SK-N-MC (cell line): ENCODE measurements at regions not wholly inside any gene's neighbourhood (a gene's known extent, or its start where the extent isn't known, plus 50 kb on each side); places are given as distances from the start of the nearest gene placed in this dataset.

ENCODE experiments used
- DNase-seq: peaks from one replicate; pipeline ENCODE4 v3.0.0-alpha.2; 2011; ENCODE audit warnings: low read depth, low spot score
- H3K27ac ChIP-seq: fragments of 200-600 bp; sonication (generic); 2 replicates; pipeline ENCODE4 v1.5.1; 2016; ENCODE audit warnings: mixed run types
- H3K36me3 ChIP-seq: fragments of 200-600 bp; sonication (generic); 2 replicates; pipeline ENCODE4 v1.6.1; 2017; ENCODE audit warnings: antibody characterized with exemption, low read length, mixed read lengths; ENCODE audit not compliant: insufficient read depth
- H3K4me3 ChIP-seq: fragments of 200-600 bp; sonication (generic); 2 replicates; pipeline ENCODE4 v1.5.1; 2016
- H3K9ac ChIP-seq: fragments of 200-600 bp; sonication (generic); 2 replicates; pipeline ENCODE4 v1.8.0; 2017; ENCODE audit warnings: mixed run types, mixed read lengths; ENCODE audit not compliant: insufficient read length
- H3K9me3 ChIP-seq: fragments of 200-600 bp; sonication (generic); 2 replicates; pipeline ENCODE4 v1.6.1; 2017; ENCODE audit warnings: low read depth, mild to moderate bottlenecking, antibody characterized with exemption, low read length, moderate library complexity, mixed read lengths
- EZH2 ChIP-seq: fragments of 200-600 bp; sonication (generic); IDR thresholded peaks from one replicate; pipeline ENCODE4 v1.6.1; 2017; ENCODE audit warnings: antibody characterized with exemption
- FOXP2 ChIP-seq: optimal IDR thresholded peaks from 2 replicates; pipeline ENCODE3; 2011; ENCODE audit warnings: mild to moderate bottlenecking, moderate library complexity; ENCODE audit not compliant: insufficient read depth; ENCODE audit errors: extremely low read length, control extremely low read depth
- POLR2AphosphoS5 ChIP-seq: IDR thresholded peaks from 2 replicates; pipeline ENCODE4 v1.6.1; 2012; ENCODE audit warnings: mild to moderate bottlenecking, low read depth, low read length, borderline replicate concordance

DNA sequence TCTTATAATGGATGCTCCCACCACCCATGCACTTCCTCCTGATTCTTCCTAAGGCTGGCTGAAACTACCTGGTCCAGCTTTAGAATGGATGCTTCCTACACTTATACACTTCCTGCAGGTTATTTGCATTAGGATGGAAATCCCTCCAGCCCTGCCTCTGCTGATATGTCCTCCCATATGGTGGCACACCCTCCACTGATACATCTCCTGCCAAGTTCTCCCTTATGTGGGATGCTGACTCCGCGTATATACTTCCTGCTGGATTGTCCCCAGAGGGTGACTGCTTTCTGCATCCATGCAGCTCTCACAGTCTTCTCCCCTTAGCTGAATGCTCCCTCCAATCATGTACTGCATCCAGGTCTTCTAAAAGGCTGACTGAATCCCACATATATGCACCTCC lies 254.6 kb upstream of the FAM47C start:
- Histone ChIP-seq H3K9ac (no peak overlapping the region), H3K4me3 (no peak overlapping the region), H3K27ac (no peak overlapping the region), H3K9me3 (no peaks in the 10 kb centered on the region), H3K36me3 (no peaks in the 10 kb centered on the region)
- TF ChIP-seq FOXP2 = no peak
- TF ChIP-seq POLR2AphosphoS5 = no peak
- no peak for TF ChIP-seq EZH2
- no peak for DNase-seq

DNA sequence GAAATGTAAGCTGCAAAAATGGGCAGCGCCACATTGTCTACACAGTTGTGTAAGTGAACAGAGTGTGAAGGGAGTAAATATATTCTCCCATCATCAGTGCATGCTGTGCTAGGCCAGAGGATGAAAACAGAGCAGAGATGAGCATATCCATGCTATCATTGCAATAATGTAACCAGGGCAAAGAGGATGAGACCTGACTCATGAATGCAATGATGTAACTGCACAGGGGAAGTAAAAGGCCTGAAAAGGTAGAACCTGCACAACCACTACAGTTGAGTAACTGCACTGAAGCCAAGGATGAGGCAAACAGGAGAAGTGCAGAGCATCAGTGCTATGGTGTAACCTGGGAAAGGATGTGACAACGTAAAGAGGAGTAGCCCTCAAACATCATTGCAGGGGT lies 220.4 kb upstream of the FAM47C start:
- Histone ChIP-seq H3K27ac (no peak overlapping the region), H3K36me3 (no peaks in the 10 kb centered on the region), H3K9ac (no peak overlapping the region), H3K9me3 (no peaks in the 10 kb centered on the region), H3K4me3 (no peak overlapping the region)
- no peak for TF ChIP-seq EZH2
- no peak for TF ChIP-seq FOXP2
- TF ChIP-seq POLR2AphosphoS5 = no peak
- no peak for DNase-seq

DNA sequence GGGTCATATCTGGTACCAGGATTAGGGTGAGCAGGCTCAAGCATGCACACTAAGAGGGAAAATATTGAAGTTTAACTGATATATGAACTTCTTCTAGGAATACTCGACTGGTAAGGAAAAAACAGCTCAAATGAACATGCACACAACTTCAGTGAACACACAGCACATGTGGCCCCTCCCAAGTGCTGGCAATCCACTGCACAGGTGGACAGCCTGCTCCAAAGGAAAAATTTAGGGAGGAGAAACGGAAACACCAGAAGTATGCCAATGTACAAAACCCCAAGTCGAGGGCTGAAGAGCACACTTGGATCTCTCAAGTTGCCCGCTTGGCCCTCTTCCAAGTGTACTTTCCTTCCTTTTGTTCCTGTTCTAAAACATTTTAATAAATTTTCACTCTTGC lies 205.0 kb upstream of the FAM47C start:
- DNase-seq = no peak
- TF ChIP-seq POLR2AphosphoS5 (no peak), FOXP2 (no peak), EZH2 (no peak)
- no peaks in the 10 kb centered on the region for H3K36me3 ChIP-seq
- no peaks in the 10 kb centered on the region; the same call in 1 of the 2 replicates for H3K9me3 ChIP-seq
- H3K4me3 ChIP-seq = no peak overlapping the region
- no peak overlapping the region for H3K27ac ChIP-seq
- no peak overlapping the region for H3K9ac ChIP-seq

DNA sequence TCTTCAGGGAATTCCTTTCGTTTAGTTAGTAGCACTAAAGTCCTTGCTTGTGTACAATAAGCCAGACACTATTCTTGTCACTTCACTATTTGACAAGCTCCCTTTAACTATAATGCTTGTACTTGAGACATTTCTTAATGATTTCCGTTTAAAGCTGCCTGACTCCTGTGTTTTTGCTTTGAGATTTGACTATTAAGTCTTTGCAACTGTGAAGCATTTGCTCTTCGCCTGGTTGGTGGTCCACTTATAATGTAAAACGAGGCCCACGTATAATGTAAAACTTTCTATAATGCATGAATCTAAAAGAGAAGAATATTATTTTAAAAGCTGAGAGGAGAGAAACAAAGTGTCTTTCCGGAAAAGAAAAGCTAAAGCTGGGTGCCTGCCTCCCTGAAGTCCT lies 204.1 kb upstream of the FAM47C start:
- no peaks in the 10 kb centered on the region for H3K36me3 ChIP-seq
- DNase-seq = peak; percentile 51
- no peaks in the 10 kb centered on the region; the same call in 1 of the 2 replicates for H3K9me3 ChIP-seq
- H3K4me3 ChIP-seq = 0 out of 2 replicates have a peak overlapping the region, but pooled peaks have one; percentile 25
- H3K27ac ChIP-seq = no peak overlapping the region
- no peak for TF ChIP-seq EZH2
- TF ChIP-seq FOXP2 = no peak
- TF ChIP-seq POLR2AphosphoS5 = no peak
- H3K9ac ChIP-seq = no peak overlapping the region

DNA sequence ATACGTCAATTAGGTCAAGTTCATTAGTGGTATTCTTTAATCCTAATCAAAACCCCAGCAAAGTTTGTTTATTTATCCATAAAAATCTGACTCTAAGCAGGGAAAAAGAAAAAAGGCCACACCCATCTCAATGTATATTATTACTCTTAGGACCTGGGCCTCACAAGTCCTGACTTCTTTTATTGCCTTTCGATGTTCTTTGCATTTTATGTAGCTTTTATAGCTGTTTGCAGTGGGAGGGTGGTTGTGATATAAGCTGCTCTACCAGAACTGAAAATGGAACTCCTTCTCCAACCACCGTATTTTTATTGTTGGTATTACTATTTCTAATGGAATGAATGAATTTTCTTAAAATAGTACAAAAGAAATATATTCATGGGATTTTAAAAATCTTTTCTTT lies 163.3 kb upstream of the FAM47C start:
- DNase-seq = no peak
- H3K9ac ChIP-seq = no peak overlapping the region
- no peak overlapping the region for H3K27ac ChIP-seq
- TF ChIP-seq EZH2 (no peak), POLR2AphosphoS5 (no peak), FOXP2 (no peak)
- no peak overlapping the region for H3K4me3 ChIP-seq
- H3K9me3 ChIP-seq = no peaks in the 10 kb centered on the region
- H3K36me3 ChIP-seq = no peaks in the 10 kb centered on the region

DNA sequence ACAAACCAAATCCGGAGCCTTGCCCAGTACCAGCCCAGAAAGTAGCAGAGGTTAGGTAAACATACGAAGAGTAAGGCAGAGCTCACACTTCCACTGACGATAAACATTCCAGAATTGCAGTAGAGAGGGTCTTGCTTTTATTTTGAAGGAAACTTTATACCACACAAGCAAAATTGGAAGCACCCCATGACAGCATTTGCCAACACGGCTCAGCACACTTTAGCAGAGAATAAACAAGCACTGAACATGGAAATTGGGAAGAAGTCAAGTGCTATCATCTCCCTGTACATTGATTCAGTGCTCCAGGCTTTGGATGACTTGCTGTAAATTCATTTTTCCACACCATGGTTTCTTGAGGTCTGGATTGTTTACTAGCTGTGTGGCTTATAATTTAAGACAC lies 160.7 kb upstream of the FAM47C start:
- no peak overlapping the region for H3K9ac ChIP-seq
- H3K36me3 ChIP-seq = no peaks in the 10 kb centered on the region
- H3K4me3 ChIP-seq = no peak overlapping the region
- DNase-seq = no peak
- no peak for TF ChIP-seq FOXP2
- no peak for TF ChIP-seq EZH2
- TF ChIP-seq POLR2AphosphoS5 = no peak
- H3K9me3 ChIP-seq = no peaks in the 10 kb centered on the region
- no peak overlapping the region for H3K27ac ChIP-seq

DNA sequence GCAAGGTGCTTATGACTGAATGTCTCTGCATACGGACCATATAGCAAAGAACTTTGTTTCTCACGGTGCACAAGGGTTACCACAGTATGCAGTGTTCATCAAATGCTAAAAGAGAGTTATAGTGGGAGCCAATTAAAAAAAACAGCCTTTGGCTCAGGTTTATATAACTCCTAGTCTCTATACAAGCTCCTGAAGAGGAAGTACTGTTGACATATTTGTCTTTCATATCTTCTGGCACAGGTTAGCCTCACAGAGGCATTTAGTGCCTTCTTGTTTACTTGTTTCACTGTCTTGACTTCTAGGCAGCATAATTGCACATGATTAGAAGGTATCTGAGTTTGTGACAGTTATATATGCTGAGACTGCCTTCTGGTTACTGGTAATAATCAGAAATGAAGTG lies 158.8 kb upstream of the FAM47C start:
- H3K9me3 ChIP-seq = no peaks in the 10 kb centered on the region
- DNase-seq = no peak
- no peak overlapping the region for H3K27ac ChIP-seq
- TF ChIP-seq EZH2 (no peak), FOXP2 (no peak), POLR2AphosphoS5 (no peak)
- H3K4me3 ChIP-seq = no peak overlapping the region
- H3K36me3 ChIP-seq = no peaks in the 10 kb centered on the region
- H3K9ac ChIP-seq = no peak overlapping the region

DNA sequence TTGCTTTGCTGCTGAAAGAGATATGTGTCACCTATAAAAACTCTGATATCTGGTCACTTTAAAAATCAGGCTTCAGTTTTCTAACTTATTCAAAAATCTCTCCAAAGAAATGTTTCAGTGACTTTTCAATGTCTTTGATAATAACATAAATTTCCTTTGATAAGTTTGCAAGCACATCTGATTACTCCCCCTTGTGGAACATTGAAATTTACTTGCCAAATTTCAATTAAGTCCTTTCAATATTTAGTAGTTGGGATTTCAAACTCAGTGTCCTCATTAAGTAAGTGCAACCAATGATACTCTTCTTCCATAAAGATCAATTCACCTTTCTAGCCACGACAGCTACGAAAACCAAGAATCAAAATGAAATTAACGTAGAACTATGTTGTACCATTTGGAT lies 151.3 kb upstream of the FAM47C start:
- Histone ChIP-seq H3K9ac (no peak overlapping the region), H3K4me3 (no peak overlapping the region), H3K9me3 (no peaks in the 10 kb centered on the region), H3K36me3 (no peaks in the 10 kb centered on the region), H3K27ac (no peak overlapping the region)
- DNase-seq = no peak
- TF ChIP-seq POLR2AphosphoS5 (no peak), EZH2 (no peak), FOXP2 (no peak)

DNA sequence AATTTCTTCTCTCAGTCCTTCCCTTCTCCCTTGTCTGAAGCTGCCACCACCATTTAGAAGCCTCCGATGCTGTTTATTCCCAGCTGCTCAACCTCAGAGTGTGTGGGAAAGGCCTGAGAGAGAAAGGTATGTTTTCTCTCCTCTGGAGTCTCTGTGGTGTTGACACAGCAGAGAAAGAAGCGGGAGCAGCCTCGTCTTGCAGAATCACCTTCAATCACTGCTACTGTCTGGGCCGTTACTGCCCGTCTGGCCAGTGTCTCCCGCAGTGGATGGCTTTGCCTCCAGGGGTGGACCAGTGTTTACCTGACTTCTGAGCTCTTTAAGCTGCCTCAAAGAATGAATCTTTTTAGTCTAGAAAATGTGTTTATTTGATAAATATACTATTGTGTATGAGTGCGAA lies 148.9 kb upstream of the FAM47C start:
- no peak for DNase-seq
- H3K9me3 ChIP-seq = no peaks in the 10 kb centered on the region
- no peaks in the 10 kb centered on the region for H3K36me3 ChIP-seq
- TF ChIP-seq FOXP2 (no peak), EZH2 (no peak), POLR2AphosphoS5 (no peak)
- H3K4me3 ChIP-seq = no peak overlapping the region
- no peak overlapping the region for H3K9ac ChIP-seq
- H3K27ac ChIP-seq = no peak overlapping the region

DNA sequence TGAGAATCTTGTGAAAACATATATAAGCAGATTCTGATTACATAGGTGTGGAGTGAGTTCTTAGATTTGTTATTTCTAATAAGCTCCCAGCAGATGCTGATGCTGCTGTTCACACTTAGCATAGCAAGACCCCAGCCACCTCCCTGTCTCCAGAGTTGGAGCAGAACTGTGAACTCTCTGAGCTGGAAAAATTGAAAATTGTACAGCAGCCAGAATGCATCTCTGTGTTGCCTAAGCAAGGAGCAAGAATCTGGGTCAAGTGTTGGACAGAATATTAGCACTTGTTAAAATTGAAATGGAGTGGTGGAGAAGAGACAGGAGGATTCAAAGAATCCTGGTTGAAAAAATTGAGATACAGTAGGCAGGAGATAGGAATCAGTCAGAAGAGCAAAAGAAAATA lies 146.6 kb upstream of the FAM47C start:
- DNase-seq = no peak
- Histone ChIP-seq H3K4me3 (no peak overlapping the region), H3K36me3 (no peaks in the 10 kb centered on the region), H3K9ac (no peak overlapping the region), H3K9me3 (no peaks in the 10 kb centered on the region), H3K27ac (no peak overlapping the region)
- no peak for TF ChIP-seq EZH2
- TF ChIP-seq FOXP2 = no peak
- no peak for TF ChIP-seq POLR2AphosphoS5
